Sigmoid colon (tissue), 6 donors: ENCODE measurements at regions not wholly inside any gene's neighbourhood (a gene's known extent, or its start where the extent isn't known, plus 50 kb on each side); places are given as distances from the start of the nearest gene placed in this dataset.

Experiments
- DNase-seq: peaks from one replicate; pipeline ENCODE4 v3.0.0-alpha.2; 2019
- H3K27ac ChIP-seq, 4 donors: fragments of 200-600 bp; sonication (generic); one replicate each; pipeline ENCODE4 v1.5.1; 2016 to 2019; ENCODE audit warnings: mild to moderate bottlenecking in 1 of 4
- H3K27me3 ChIP-seq, 3 donors: fragments of 200-600 bp; sonication (generic); one replicate each; pipeline ENCODE4 v1.5.1; 2019; ENCODE audit warnings: mild to moderate bottlenecking in 1 of 3
- H3K36me3 ChIP-seq, 4 donors: fragments of 200-600 bp; sonication (generic); one replicate each; pipeline ENCODE4 v1.5.1; 2016 to 2019
- H3K4me1 ChIP-seq, 4 donors: fragments of 200-600 bp; sonication (generic); one replicate each; pipeline ENCODE4 v1.5.1; 2017 to 2019
- H3K4me3 ChIP-seq, 4 donors: fragments of 200-600 bp; sonication (generic); one replicate each; pipeline ENCODE4 v1.5.1; 2017 to 2019; ENCODE audit warnings: mild to moderate bottlenecking in 2 of 4, moderate library complexity in 1 of 4
- H3K9me3 ChIP-seq, 4 donors: fragments of 200-600 bp in 3 of 4; sonication (generic) in 3 of 4; one replicate each; pipeline versions ENCODE4 v1.5.1 to v1.6.1; 2013 to 2019
- CTCF ChIP-seq, 4 experiments: fragments of 450-650 bp in 3 of 4; fragments of 200-600 bp in 1 of 4; IDR thresholded peaks; one replicate each; pipeline ENCODE4 v1.5.1; 2016 to 2019; ENCODE audit warnings: antibody characterized with exemption in 4 of 4, mild to moderate bottlenecking in 3 of 4, moderate library complexity in 2 of 4
- EP300 ChIP-seq, 4 donors: sonication (generic); formaldehyde crosslinking; IDR thresholded peaks; one replicate each; pipeline ENCODE4 v1.6.1; 2017; ENCODE audit warnings: antibody characterized with exemption in 4 of 4
- POLR2A ChIP-seq, 2 donors: fragments of 450-650 bp; IDR thresholded peaks; one replicate each; pipeline ENCODE4 v1.6.1; 2016; ENCODE audit warnings: antibody characterized with exemption in 2 of 2, mild to moderate bottlenecking in 2 of 2, moderate library complexity in 2 of 2
- POLR2AphosphoS5 ChIP-seq, 4 donors: sonication (generic); formaldehyde crosslinking; IDR thresholded peaks; one replicate each; pipeline ENCODE4 v1.6.1; 2017; ENCODE audit warnings: antibody characterized with exemption in 4 of 4
- WGBS, 2 donors: extraction: QIAGEN DNeasy Blood & Tissue Kit; methylation state at CpG; one replicate each; pipeline ENCODE4 v1.1.7; 2013; 5-methylcytosine and 5-hydroxymethylcytosine counted together
- intact Hi-C: fragments of 100-400 bp; cut with DNase I; formaldehyde crosslinking; loops from one replicate; pipeline ENCODE4 v1.15.1; 2023
- donor health status: healthy with polysubstance abuse.
- donor health status: healthy.

GRCh38 chr5:56311306-56311905 is 78.3 kb upstream of the ANKRD55 start:
- H3K36me3 ChIP-seq, result no peaks in the 10 kb centered on the region
- peaks cover 0 to 2% (median under 1%) of the 10 kb centered on the region in 4 donors for H3K9me3 ChIP-seq
- H3K4me1 ChIP-seq, result peaks cover 0 to 14% (median 8%) of the 10 kb centered on the region in 4 donors
- no peak overlapping the region for H3K27ac ChIP-seq
- WGBS, 2 donors, result 48 to 57% methylated on average over 5 of the region's 5 CpGs
- TF ChIP-seq POLR2AphosphoS5 (IDR thresholded peaks at IDR 0.05), result no peak
- TF ChIP-seq POLR2A (IDR thresholded peaks at IDR 0.05), result no peak
- TF ChIP-seq EP300 (IDR thresholded peaks at IDR 0.05), result no peak
- TF ChIP-seq CTCF (IDR thresholded peaks at IDR 0.05), result no peak
- DNase-seq, result no peak
- intact Hi-C loops, result no loop called here
- no peak overlapping the region for H3K4me3 ChIP-seq
- H3K27me3 ChIP-seq, result no peaks in the 10 kb centered on the region

- Histone ChIP-seq H3K4me3 (no peak overlapping the region), H3K36me3 (no peaks in the 10 kb centered on the region), H3K27me3 (no peaks in the 10 kb centered on the region), H3K4me1 (peaks cover 0 to 14% (median 8%) of the 10 kb centered on the region in 4 donors), H3K27ac (no peak overlapping the region), H3K9me3 (peaks cover 0 to 7% (median 2%) of the 10 kb centered on the region in 4 donors)
- no peak for TF ChIP-seq CTCF (IDR thresholded peaks at IDR 0.05)
- TF ChIP-seq POLR2AphosphoS5 (IDR thresholded peaks at IDR 0.05), result peak in 2 of 4 donors; percentile 19 to 25
- WGBS, 2 donors, result 69% methylated on average over 7 of the region's 7 CpGs
- DNase-seq, result no peak
- intact Hi-C loops, result no loop called here
Observed at GRCh38 chr5:56310711-56311204, 77.6 kb upstream of the ANKRD55 start.

- intact Hi-C loops, result no loop called here
- TF ChIP-seq POLR2AphosphoS5 (IDR thresholded peaks at IDR 0.05), result no peak
- no peak for TF ChIP-seq POLR2A (IDR thresholded peaks at IDR 0.05)
- no peak for TF ChIP-seq CTCF (IDR thresholded peaks at IDR 0.05)
- 90 to 93% methylated on average over 2 of the region's 2 CpGs for WGBS, 2 donors
- Histone ChIP-seq H3K4me3 (no peak overlapping the region), H3K27me3 (no peaks in the 10 kb centered on the region), H3K4me1 (peaks cover 0 to 14% (median 8%) of the 10 kb centered on the region in 4 donors), H3K27ac (no peak overlapping the region), H3K36me3 (no peaks in the 10 kb centered on the region), H3K9me3 (peaks cover 0 to 7% (median 2%) of the 10 kb centered on the region in 4 donors)
- DNase-seq, result no peak
Observed at GRCh38 chr5:56309262-56309826, 76.2 kb upstream of the ANKRD55 start.

- Histone ChIP-seq H3K36me3 (no peaks in the 10 kb centered on the region), H3K9me3 (peaks cover 0 to 7% (median 2%) of the 10 kb centered on the region in 4 donors), H3K4me3 (no peak overlapping the region), H3K27me3 (no peaks in the 10 kb centered on the region), H3K27ac (no peak overlapping the region), H3K4me1 (peaks cover 0 to 14% (median 8%) of the 10 kb centered on the region in 4 donors)
- intact Hi-C loops, result no loop called here
- WGBS, 2 donors, result 84 to 87% methylated on average over 1 of the region's 1 CpG
- TF ChIP-seq EP300 (IDR thresholded peaks at IDR 0.05) (no peak), POLR2A (IDR thresholded peaks at IDR 0.05) (no peak), POLR2AphosphoS5 (IDR thresholded peaks at IDR 0.05) (no peak), CTCF (IDR thresholded peaks at IDR 0.05) (no peak)
- DNase-seq, result no peak
Observed at GRCh38 chr5:56307714-56308333, 74.7 kb upstream of the ANKRD55 start.
